Astrocyte (in vitro differentiated cells and primary cell): ENCODE measurements at regions not wholly inside any gene's neighbourhood (a gene's known extent, or its start where the extent isn't known, plus 50 kb on each side); places are given as distances from the start of the nearest gene placed in this dataset.
"Not testable (repeated sequence)": the region's sequence is repeated elsewhere in the genome, so short reads cannot be mapped to it uniquely, and the experiment has no call there.

Source experiments
- DNase-seq: peaks from one replicate; pipeline ENCODE4 v3.0.0-alpha.2; 2010; ENCODE audit warnings: low read depth
- FAIRE-seq: peaks from 2 replicates; lab custom pipeline; 2011; peaks lifted over from hg19 to GRCh38; lab: Jason Lieb, UNC
- H2AFZ ChIP-seq: 2 replicates; pipeline ENCODE4 v1.6.0; 2012; ENCODE audit warnings: low read depth, low read length, inconsistent platforms
- H3K27ac ChIP-seq: 2 replicates; pipeline ENCODE4 v1.5.1; 2011; ENCODE audit warnings: low read depth, low read length, inconsistent platforms
- H3K27me3 ChIP-seq: 2 replicates; pipeline ENCODE4 v1.6.0; 2011; ENCODE audit warnings: low read length, inconsistent platforms; ENCODE audit not compliant: insufficient read depth
- H3K36me3 ChIP-seq: 2 replicates; pipeline ENCODE4 v1.5.1; 2011; ENCODE audit warnings: low read length, inconsistent platforms; ENCODE audit not compliant: insufficient read depth
- H3K4me1 ChIP-seq: 2 replicates; pipeline ENCODE4 v1.5.1; 2011; ENCODE audit warnings: low read length, inconsistent platforms; ENCODE audit not compliant: insufficient read depth
- H3K4me2 ChIP-seq: 2 replicates; pipeline ENCODE4 v1.6.0; 2012; ENCODE audit warnings: low read length, inconsistent platforms
- H3K4me3 ChIP-seq: 2 replicates; pipeline ENCODE4 v1.5.1; 2011; ENCODE audit warnings: low read depth, mild to moderate bottlenecking, low read length, inconsistent platforms; ENCODE audit not compliant: insufficient read depth
- H3K79me2 ChIP-seq: 2 replicates; pipeline ENCODE4 v1.6.0; 2012; ENCODE audit warnings: mild to moderate bottlenecking, low read length, inconsistent platforms; ENCODE audit not compliant: insufficient read depth
- H3K9ac ChIP-seq: 2 replicates; pipeline ENCODE4 v1.6.0; 2012; ENCODE audit warnings: mild to moderate bottlenecking, low read length, inconsistent platforms
- H3K9me3 ChIP-seq: 2 replicates; pipeline ENCODE4 v1.5.1; 2012; ENCODE audit warnings: low read depth, mild to moderate bottlenecking, low read length, inconsistent platforms; ENCODE audit not compliant: insufficient read depth
- H4K20me1 ChIP-seq: 2 replicates; pipeline ENCODE4 v1.6.0; 2012; ENCODE audit warnings: low read length, inconsistent platforms; ENCODE audit not compliant: insufficient read depth
- H3K27ac Mint-ChIP-seq: one replicate; pipeline ENCODE4 v1.8.0; 2021; ENCODE audit warnings: mild to moderate bottlenecking, mixed read lengths; ENCODE audit not compliant: unreplicated experiment
- H3K27me3 Mint-ChIP-seq: one replicate; pipeline ENCODE4 v1.8.0; 2021; ENCODE audit warnings: low read depth, mixed read lengths; ENCODE audit not compliant: unreplicated experiment
- H3K36me3 Mint-ChIP-seq: one replicate; pipeline ENCODE4 v1.8.0; 2021; ENCODE audit warnings: low read depth, mixed read lengths; ENCODE audit not compliant: unreplicated experiment
- H3K4me1 Mint-ChIP-seq: one replicate; pipeline ENCODE4 v1.8.0; 2021; ENCODE audit warnings: low read depth, mixed read lengths; ENCODE audit not compliant: unreplicated experiment
- H3K4me3 Mint-ChIP-seq: one replicate; pipeline ENCODE4 v1.8.0; 2021; ENCODE audit warnings: mild to moderate bottlenecking, moderate library complexity, mixed read lengths; ENCODE audit not compliant: unreplicated experiment
- H3K9me3 Mint-ChIP-seq: one replicate; pipeline ENCODE4 v1.8.0; 2021; ENCODE audit warnings: mild to moderate bottlenecking, mixed read lengths; ENCODE audit not compliant: unreplicated experiment
- EZH2 ChIP-seq: IDR thresholded peaks from 2 replicates; pipeline ENCODE4 v1.6.1; 2012; ENCODE audit warnings: mild to moderate bottlenecking, low read length, inconsistent platforms; ENCODE audit not compliant: insufficient read depth
- TF ChIP-seq, protein P1 (sequence below): IDR thresholded peaks from 2 replicates; pipeline ENCODE4 v1.5.1; 2011; ENCODE audit warnings: low read depth, mild to moderate bottlenecking, inconsistent platforms, low read length, moderate library complexity; ENCODE audit not compliant: insufficient read depth

DNA sequence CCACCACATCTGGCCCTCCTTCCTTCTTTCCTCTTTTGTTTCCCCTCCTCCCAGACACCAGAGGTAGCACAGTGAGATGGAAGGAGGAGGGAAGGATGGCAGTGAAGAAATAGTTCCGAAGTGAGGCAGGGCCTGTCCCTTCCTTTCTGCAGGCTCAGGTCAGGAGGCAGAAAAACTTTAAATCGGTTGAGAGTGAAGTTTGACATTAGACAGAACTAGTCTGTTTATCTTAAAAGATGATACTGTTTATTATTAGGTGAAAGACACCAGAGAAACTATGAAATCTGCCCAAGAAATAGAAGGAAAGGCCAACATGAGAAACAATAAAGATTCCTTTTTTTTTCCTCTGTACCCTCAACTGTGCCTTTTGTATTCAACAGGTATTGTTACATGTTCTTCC, 670.3 kb downstream of the UTRN start:
- no peak for DNase-seq
- Histone ChIP-seq H3K27ac (no peak overlapping the region), H3K4me2 (peak overlapping the region; percentile 6), H2AFZ (no peak overlapping the region), H3K27me3 (no peaks in the 10 kb centered on the region), H3K36me3 (no peaks in the 10 kb centered on the region), H4K20me1 (no peaks in the 10 kb centered on the region), H3K79me2 (no peaks in the 10 kb centered on the region), H3K9ac (no peak overlapping the region), H3K4me1 (peaks cover 27% of the 10 kb centered on the region), H3K4me3 (no peak overlapping the region), H3K9me3 (no peaks in the 10 kb centered on the region)
- Mint-ChIP-seq H3K36me3 (no peaks in the 10 kb centered on the region), H3K27me3 (no peaks in the 10 kb centered on the region), H3K4me1 (peaks cover 27% of the 10 kb centered on the region), H3K9me3 (peaks cover 1% of the 10 kb centered on the region), H3K27ac (peak overlapping the region; percentile 43), H3K4me3 (no peak overlapping the region)
- FAIRE-seq: no peak
- TF ChIP-seq, protein P1, sequence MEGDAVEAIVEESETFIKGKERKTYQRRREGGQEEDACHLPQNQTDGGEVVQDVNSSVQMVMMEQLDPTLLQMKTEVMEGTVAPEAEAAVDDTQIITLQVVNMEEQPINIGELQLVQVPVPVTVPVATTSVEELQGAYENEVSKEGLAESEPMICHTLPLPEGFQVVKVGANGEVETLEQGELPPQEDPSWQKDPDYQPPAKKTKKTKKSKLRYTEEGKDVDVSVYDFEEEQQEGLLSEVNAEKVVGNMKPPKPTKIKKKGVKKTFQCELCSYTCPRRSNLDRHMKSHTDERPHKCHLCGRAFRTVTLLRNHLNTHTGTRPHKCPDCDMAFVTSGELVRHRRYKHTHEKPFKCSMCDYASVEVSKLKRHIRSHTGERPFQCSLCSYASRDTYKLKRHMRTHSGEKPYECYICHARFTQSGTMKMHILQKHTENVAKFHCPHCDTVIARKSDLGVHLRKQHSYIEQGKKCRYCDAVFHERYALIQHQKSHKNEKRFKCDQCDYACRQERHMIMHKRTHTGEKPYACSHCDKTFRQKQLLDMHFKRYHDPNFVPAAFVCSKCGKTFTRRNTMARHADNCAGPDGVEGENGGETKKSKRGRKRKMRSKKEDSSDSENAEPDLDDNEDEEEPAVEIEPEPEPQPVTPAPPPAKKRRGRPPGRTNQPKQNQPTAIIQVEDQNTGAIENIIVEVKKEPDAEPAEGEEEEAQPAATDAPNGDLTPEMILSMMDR: no peak
- no peak for TF ChIP-seq EZH2

DNA sequence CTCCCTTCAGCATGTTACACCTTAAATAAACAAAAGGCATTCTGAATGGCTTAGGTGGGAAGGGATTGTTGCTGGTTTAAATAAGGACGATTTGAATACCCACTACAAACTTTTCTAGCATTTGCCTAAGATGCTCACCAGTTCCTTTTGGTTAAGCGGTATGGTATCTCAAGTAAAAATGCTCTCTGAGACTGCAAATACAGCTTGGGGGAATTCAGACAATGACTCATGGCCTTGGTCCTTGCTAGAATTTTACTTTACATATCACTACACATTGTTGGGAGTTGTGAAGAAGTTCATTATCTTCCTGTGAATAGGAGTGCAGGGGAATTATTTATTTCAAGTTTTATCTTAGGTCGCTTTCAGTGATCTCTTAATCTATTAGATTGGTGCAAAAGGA, 670.7 kb downstream of the UTRN start:
- no peak overlapping the region for H3K27ac ChIP-seq
- FAIRE-seq (no peak), DNase-seq (peak; percentile 85)
- H3K79me2 ChIP-seq: no peaks in the 10 kb centered on the region
- H3K36me3 ChIP-seq: no peaks in the 10 kb centered on the region
- H3K9me3 ChIP-seq: no peaks in the 10 kb centered on the region
- H3K4me3 ChIP-seq: no peak overlapping the region
- H2AFZ ChIP-seq: no peak overlapping the region
- no peaks in the 10 kb centered on the region for H4K20me1 ChIP-seq
- Mint-ChIP-seq H3K4me1 (peaks cover 27% of the 10 kb centered on the region), H3K4me3 (no peak overlapping the region), H3K27me3 (no peaks in the 10 kb centered on the region), H3K36me3 (no peaks in the 10 kb centered on the region), H3K9me3 (peaks cover under 1% of the 10 kb centered on the region), H3K27ac (peak overlapping the region; percentile 28)
- no peak for TF ChIP-seq EZH2
- TF ChIP-seq, protein P1: no peak
- no peaks in the 10 kb centered on the region for H3K27me3 ChIP-seq
- peaks cover 27% of the 10 kb centered on the region for H3K4me1 ChIP-seq
- no peak overlapping the region for H3K9ac ChIP-seq
- peak overlapping the region; percentile 6 for H3K4me2 ChIP-seq

DNA sequence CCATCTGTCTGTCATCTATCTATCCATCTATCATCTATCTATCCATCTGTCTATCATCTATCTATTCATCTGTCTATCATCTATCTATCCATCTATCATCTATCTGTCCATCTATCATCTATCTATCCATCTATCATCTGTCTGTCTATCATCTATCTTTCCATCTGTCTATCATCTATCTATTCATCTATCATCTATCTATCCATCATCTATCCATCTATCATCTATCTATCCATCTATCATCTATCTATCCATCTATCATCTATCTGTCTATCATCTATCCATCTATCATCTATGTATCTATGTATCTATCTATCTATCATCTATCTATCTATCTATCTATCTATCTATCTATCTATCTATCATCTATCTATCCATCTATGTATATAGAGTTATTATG, 671.6 kb downstream of the UTRN start:
- H3K4me3 Mint-ChIP-seq, H3K36me3 Mint-ChIP-seq, H3K4me3 ChIP-seq, H3K79me2 ChIP-seq, H3K27me3 ChIP-seq, H3K9ac ChIP-seq, H3K27ac Mint-ChIP-seq, H4K20me1 ChIP-seq, H2AFZ ChIP-seq, H3K27me3 Mint-ChIP-seq, H3K9me3 ChIP-seq, DNase-seq, H3K36me3 ChIP-seq, H3K9me3 Mint-ChIP-seq, H3K4me2 ChIP-seq: not testable (repeated sequence)
- FAIRE-seq: peak; percentile 39
- peak overlapping the region; percentile 25 for H3K27ac ChIP-seq
- peaks cover 27% of the 10 kb centered on the region for H3K4me1 ChIP-seq
- peaks cover 30% of the 10 kb centered on the region for H3K4me1 Mint-ChIP-seq
